ENCODE measurements at regions not wholly inside any gene's neighbourhood (a gene's known extent, or its start where the extent isn't known, plus 50 kb on each side); places are given as distances from the start of the nearest gene placed in this dataset.

- DNase-seq = no peak
Observed at GRCh38 chr16:86356804-86357203, 153.5 kb upstream of the FOXF1 start.

- no peak for DNase-seq
Observed at GRCh38 chr16:86357303-86357702, 153.0 kb upstream of the FOXF1 start.

- DNase-seq = no peak
Observed at GRCh38 chr16:86357950-86358349, 152.4 kb upstream of the FOXF1 start.

- no peak for DNase-seq
Observed at GRCh38 chr16:86359571-86359970, 150.8 kb upstream of the FOXF1 start.

- DNase-seq = no peak
Observed at GRCh38 chr16:86362155-86362849, 148.0 kb upstream of the FOXF1 start.

GRCh38 chr16:86363057-86363490 is 147.3 kb upstream of the FOXF1 start:
- no peak for DNase-seq

- no peak for DNase-seq
Observed at GRCh38 chr16:86363836-86364618, 146.3 kb upstream of the FOXF1 start.

GRCh38 chr16:86364653-86365380 is 145.5 kb upstream of the FOXF1 start:
- DNase-seq = no peak

GRCh38 chr16:86365513-86366273 is 144.6 kb upstream of the FOXF1 start:
- DNase-seq = no peak

- no peak for DNase-seq
Observed at GRCh38 chr16:86366481-86366880, 143.8 kb upstream of the FOXF1 start.

GRCh38 chr16:86367291-86368072 is 142.8 kb upstream of the FOXF1 start:
- DNase-seq = no peak

- DNase-seq = no peak
Observed at GRCh38 chr16:86368261-86368660, 142.1 kb upstream of the FOXF1 start.

GRCh38 chr16:86370062-86370461 is 140.3 kb upstream of the FOXF1 start:
- no peak for DNase-seq

GRCh38 chr16:86371083-86371803 is 139.1 kb upstream of the FOXF1 start:
- no peak for DNase-seq

- no peak for DNase-seq
Observed at GRCh38 chr16:86372193-86372592, 138.1 kb upstream of the FOXF1 start.

GRCh38 chr16:86373276-86373901 is 136.9 kb upstream of the FOXF1 start:
- DNase-seq = no peak

- no peak for DNase-seq
Observed at GRCh38 chr16:86374603-86375130, 135.7 kb upstream of the FOXF1 start.

GRCh38 chr16:86375364-86375763 is 135.0 kb upstream of the FOXF1 start:
- DNase-seq = no peak

GRCh38 chr16:86375851-86376250 is 134.5 kb upstream of the FOXF1 start:
- DNase-seq = no peak

- DNase-seq = no peak
Observed at GRCh38 chr16:86376837-86377236, 133.5 kb upstream of the FOXF1 start.
